Ishikawa (cell line): ENCODE measurements at regions not wholly inside any gene's neighbourhood (a gene's known extent, or its start where the extent isn't known, plus 50 kb on each side); places are given as distances from the start of the nearest gene placed in this dataset.

Experiments
- CEBPB ChIP-seq: IDR thresholded peaks from 2 replicates; pipeline ENCODE4 v1.6.1; 2012
- CREB1 ChIP-seq: IDR thresholded peaks from 2 replicates; pipeline ENCODE4 v1.6.1; 2012; ENCODE audit warnings: low read depth
- EGR1 ChIP-seq: IDR thresholded peaks from 2 replicates; pipeline ENCODE4 v1.6.1; 2012
- EP300 ChIP-seq: IDR thresholded peaks from 2 replicates; pipeline ENCODE4 v1.6.1; 2012; ENCODE audit warnings: borderline replicate concordance
- FOXM1 ChIP-seq: IDR thresholded peaks from 2 replicates; pipeline ENCODE4 v1.6.1; 2012; ENCODE audit warnings: low read depth, borderline replicate concordance
- NFIC ChIP-seq: IDR thresholded peaks from 2 replicates; pipeline ENCODE4 v1.6.1; 2012
- RAD21 ChIP-seq: IDR thresholded peaks from 2 replicates; pipeline ENCODE4 v1.6.1; 2012; ENCODE audit warnings: low read depth
- TAF1 ChIP-seq: IDR thresholded peaks from 2 replicates; pipeline ENCODE4 v1.6.1; 2012; ENCODE audit warnings: low read depth, mild to moderate bottlenecking
- TCF12 ChIP-seq: IDR thresholded peaks from 2 replicates; pipeline ENCODE4 v1.6.1; 2012; ENCODE audit warnings: low read depth
- TEAD4 ChIP-seq: IDR thresholded peaks from 2 replicates; pipeline ENCODE4 v1.6.1; 2012
- YY1 ChIP-seq: IDR thresholded peaks from 2 replicates; pipeline ENCODE4 v1.6.1; 2012; ENCODE audit warnings: low read depth
- ZBTB7A ChIP-seq: IDR thresholded peaks from 2 replicates; pipeline ENCODE4 v1.6.1; 2012; ENCODE audit warnings: low read depth
- TF ChIP-seq, protein P1 (sequence below): IDR thresholded peaks from 2 replicates; pipeline ENCODE4 v1.6.1; 2012
- TF ChIP-seq, protein P2 (sequence below): IDR thresholded peaks from 2 replicates; pipeline ENCODE4 v1.6.1; 2012
- TF ChIP-seq, protein P3 (sequence below): IDR thresholded peaks from 2 replicates; pipeline ENCODE4 v1.6.1; 2012; ENCODE audit warnings: low read depth, mild to moderate bottlenecking

DNA sequence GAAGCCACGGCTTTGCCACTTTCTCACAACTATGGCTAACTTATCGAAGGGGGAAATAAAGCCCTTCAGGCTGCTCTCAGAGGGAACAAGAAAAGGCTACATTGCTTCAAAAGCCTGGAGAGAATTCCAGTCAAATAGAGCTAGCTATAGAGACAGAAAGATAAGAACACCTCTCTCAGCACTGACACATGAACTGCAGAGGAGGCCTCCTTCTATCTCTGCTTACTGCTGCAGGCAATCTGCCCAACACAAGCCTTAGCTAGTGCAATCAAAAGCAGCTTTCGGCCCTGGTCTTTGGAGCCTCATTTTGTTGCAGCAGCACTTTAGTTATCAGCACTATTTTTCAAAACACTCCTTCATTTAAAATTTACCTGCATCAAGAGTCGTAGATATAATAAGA is 118.4 kb upstream of the ROBO1 start:
- no peak for TF ChIP-seq TAF1
- TF ChIP-seq RAD21: no peak
- no peak for TF ChIP-seq EGR1
- no peak for TF ChIP-seq YY1
- no peak for TF ChIP-seq TCF12
- no peak for TF ChIP-seq EP300
- no peak for TF ChIP-seq TEAD4
- TF ChIP-seq CEBPB: no peak
- TF ChIP-seq, protein P1, sequence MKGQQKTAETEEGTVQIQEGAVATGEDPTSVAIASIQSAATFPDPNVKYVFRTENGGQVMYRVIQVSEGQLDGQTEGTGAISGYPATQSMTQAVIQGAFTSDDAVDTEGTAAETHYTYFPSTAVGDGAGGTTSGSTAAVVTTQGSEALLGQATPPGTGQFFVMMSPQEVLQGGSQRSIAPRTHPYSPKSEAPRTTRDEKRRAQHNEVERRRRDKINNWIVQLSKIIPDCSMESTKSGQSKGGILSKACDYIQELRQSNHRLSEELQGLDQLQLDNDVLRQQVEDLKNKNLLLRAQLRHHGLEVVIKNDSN: no peak
- no peak for TF ChIP-seq ZBTB7A
- TF ChIP-seq, protein P2, sequence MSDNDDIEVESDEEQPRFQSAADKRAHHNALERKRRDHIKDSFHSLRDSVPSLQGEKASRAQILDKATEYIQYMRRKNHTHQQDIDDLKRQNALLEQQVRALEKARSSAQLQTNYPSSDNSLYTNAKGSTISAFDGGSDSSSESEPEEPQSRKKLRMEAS: no peak
- no peak for TF ChIP-seq CREB1
- TF ChIP-seq NFIC: no peak
- TF ChIP-seq FOXM1: no peak

DNA sequence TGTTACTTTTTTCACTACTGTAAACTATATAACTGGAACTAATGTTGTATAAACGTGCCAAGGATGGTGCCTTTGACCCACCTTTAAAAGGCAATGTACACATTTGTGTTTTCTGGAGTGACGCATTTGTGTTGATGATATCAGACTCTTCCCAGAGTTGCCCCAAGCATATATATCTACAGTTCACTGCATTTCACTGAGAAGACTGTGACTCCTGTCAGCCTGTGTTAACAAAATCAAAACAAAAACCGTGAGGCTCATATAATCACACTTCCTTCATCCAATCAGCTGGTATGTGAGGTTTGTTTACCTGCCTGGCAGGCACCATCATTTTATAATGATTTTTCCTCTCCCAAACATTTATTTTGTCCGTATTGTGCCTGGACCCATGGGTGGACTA is 117.6 kb upstream of the ROBO1 start:
- no peak for TF ChIP-seq TEAD4
- TF ChIP-seq, protein P1: no peak
- no peak for TF ChIP-seq ZBTB7A
- TF ChIP-seq, protein P3, sequence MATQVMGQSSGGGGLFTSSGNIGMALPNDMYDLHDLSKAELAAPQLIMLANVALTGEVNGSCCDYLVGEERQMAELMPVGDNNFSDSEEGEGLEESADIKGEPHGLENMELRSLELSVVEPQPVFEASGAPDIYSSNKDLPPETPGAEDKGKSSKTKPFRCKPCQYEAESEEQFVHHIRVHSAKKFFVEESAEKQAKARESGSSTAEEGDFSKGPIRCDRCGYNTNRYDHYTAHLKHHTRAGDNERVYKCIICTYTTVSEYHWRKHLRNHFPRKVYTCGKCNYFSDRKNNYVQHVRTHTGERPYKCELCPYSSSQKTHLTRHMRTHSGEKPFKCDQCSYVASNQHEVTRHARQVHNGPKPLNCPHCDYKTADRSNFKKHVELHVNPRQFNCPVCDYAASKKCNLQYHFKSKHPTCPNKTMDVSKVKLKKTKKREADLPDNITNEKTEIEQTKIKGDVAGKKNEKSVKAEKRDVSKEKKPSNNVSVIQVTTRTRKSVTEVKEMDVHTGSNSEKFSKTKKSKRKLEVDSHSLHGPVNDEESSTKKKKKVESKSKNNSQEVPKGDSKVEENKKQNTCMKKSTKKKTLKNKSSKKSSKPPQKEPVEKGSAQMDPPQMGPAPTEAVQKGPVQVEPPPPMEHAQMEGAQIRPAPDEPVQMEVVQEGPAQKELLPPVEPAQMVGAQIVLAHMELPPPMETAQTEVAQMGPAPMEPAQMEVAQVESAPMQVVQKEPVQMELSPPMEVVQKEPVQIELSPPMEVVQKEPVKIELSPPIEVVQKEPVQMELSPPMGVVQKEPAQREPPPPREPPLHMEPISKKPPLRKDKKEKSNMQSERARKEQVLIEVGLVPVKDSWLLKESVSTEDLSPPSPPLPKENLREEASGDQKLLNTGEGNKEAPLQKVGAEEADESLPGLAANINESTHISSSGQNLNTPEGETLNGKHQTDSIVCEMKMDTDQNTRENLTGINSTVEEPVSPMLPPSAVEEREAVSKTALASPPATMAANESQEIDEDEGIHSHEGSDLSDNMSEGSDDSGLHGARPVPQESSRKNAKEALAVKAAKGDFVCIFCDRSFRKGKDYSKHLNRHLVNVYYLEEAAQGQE: no peak
- TF ChIP-seq EGR1: no peak
- no peak for TF ChIP-seq CEBPB
- TF ChIP-seq YY1: no peak
- TF ChIP-seq TCF12: no peak

DNA sequence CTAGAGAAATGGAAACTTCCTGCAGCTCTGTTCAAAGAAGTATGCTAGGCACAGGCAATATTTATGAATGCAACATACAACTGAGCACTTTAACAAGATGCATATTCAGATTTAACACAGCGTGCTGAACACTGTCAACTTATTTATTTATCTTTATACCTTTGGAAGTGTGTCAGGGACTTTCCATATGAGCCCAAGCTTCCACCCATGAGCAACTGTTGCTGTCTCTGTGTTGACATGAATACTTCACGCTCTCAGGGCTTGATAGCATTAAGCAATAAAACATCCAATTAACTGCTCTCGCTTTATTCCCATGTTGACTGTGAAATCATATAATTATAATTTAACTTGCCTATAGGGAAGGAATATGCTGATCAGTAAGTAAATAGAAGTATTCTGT is 116.6 kb upstream of the ROBO1 start:
- TF ChIP-seq CEBPB (no peak), RAD21 (no peak), CREB1 (no peak), ZBTB7A (no peak), EGR1 (no peak), TEAD4 (no peak), FOXM1 (no peak)
- TF ChIP-seq, protein P3: no peak
- TF ChIP-seq, protein P2: no peak

DNA sequence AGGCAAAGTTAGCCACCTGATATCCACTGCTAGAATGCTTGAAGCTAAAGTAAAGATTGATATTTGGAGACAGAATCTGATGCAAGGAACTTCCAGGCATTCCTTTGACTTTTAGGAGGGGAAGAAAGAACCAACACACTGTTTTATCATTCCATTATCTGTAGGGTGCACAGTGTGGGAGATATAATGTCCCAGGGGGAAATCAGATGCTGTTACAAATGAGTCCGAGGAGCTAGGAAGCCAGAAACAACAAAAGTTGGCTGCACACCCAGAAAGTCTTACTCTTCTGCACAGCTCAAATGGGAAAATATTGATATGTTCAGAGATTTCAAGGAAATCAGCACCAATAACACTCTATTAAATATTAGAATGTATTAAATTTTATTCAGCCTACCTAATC is 113.6 kb upstream of the ROBO1 start:
- TF ChIP-seq ZBTB7A: no peak

DNA sequence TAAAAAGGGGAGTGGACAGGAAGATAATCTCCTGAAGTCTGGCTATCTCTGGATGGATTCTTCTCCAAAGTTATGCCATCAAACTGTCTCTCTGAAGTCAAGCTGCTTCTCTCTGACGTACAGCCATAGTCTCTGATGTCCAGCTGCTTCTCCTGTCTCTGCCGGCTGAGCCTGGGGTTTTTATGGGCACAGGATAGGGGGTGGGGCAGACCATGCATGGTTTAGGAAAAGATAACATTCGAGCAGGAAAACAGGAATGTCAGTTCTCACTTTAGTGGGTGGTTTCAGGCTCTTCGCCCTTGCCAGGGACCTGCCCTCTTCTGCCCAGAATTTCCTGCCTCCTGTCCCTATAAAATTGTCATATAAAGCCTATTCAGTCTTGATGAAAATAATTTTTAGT is 110.9 kb upstream of the ROBO1 start:
- TF ChIP-seq, protein P3: no peak
- TF ChIP-seq TCF12: no peak
- TF ChIP-seq, protein P2: no peak
- TF ChIP-seq EGR1: no peak
- no peak for TF ChIP-seq NFIC
- no peak for TF ChIP-seq RAD21
- TF ChIP-seq ZBTB7A: no peak
- TF ChIP-seq FOXM1: no peak
- no peak for TF ChIP-seq CEBPB
- no peak for TF ChIP-seq TEAD4
- TF ChIP-seq EP300: no peak
- TF ChIP-seq TAF1: no peak
- TF ChIP-seq, protein P1: no peak
- no peak for TF ChIP-seq CREB1
- TF ChIP-seq YY1: no peak
